Sigmoid colon (tissue), 4 donors: ENCODE measurements at regions not wholly inside any gene's neighbourhood (a gene's known extent, or its start where the extent isn't known, plus 50 kb on each side); places are given as distances from the start of the nearest gene placed in this dataset.

Experiments used
- EP300 ChIP-seq, 4 donors: sonication (generic); formaldehyde crosslinking; IDR thresholded peaks; one replicate each; pipeline ENCODE4 v1.6.1; 2017; ENCODE audit warnings: antibody characterized with exemption in 4 of 4
- POLR2A ChIP-seq, 2 donors: fragments of 450-650 bp; IDR thresholded peaks; one replicate each; pipeline ENCODE4 v1.6.1; 2016; ENCODE audit warnings: antibody characterized with exemption in 2 of 2, mild to moderate bottlenecking in 2 of 2, moderate library complexity in 2 of 2
- POLR2AphosphoS5 ChIP-seq, 4 donors: sonication (generic); formaldehyde crosslinking; IDR thresholded peaks; one replicate each; pipeline ENCODE4 v1.6.1; 2017; ENCODE audit warnings: antibody characterized with exemption in 4 of 4
- TF ChIP-seq, protein P1 (sequence below), 4 experiments: fragments of 450-650 bp in 3 of 4; fragments of 200-600 bp in 1 of 4; IDR thresholded peaks; one replicate each; pipeline ENCODE4 v1.5.1; 2016 to 2019; ENCODE audit warnings: antibody characterized with exemption in 4 of 4, mild to moderate bottlenecking in 3 of 4, moderate library complexity in 2 of 4

DNA sequence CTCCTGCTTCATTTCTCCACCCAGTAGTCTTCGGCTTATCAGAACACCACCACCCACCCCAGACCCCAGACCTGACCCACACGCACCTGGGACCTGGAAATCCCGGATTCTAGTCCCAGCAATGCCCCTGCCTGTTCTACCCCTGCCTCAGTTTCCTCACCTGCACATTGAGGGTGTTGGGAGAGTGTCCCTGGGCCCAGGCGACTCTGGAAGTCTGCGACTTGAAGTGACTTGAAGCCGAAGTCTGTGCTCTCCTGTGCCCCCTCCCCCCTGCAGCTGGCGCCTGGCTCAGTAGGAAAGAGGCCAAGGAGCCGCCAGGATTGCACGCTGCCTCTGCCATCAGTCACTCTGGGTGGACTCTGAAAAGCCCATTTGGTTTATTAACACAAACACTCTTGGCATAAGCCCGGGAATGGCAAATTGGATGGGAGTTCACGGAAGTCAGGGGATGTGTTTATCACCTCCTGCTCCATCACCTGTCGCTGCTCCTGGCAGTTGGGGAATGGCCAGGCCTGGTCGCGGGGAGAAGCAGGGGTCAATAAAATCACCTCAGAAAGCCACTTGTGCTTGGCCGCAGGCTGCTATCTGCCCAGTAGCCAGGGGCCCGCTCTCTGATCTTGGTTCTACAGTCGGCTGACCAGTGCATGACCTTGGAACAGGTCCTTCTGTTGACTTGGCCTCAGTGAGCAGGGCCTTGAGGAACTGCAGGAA lies 132.7 kb downstream of the ACTL8 start:
- TF ChIP-seq, protein P1, sequence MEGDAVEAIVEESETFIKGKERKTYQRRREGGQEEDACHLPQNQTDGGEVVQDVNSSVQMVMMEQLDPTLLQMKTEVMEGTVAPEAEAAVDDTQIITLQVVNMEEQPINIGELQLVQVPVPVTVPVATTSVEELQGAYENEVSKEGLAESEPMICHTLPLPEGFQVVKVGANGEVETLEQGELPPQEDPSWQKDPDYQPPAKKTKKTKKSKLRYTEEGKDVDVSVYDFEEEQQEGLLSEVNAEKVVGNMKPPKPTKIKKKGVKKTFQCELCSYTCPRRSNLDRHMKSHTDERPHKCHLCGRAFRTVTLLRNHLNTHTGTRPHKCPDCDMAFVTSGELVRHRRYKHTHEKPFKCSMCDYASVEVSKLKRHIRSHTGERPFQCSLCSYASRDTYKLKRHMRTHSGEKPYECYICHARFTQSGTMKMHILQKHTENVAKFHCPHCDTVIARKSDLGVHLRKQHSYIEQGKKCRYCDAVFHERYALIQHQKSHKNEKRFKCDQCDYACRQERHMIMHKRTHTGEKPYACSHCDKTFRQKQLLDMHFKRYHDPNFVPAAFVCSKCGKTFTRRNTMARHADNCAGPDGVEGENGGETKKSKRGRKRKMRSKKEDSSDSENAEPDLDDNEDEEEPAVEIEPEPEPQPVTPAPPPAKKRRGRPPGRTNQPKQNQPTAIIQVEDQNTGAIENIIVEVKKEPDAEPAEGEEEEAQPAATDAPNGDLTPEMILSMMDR (IDR thresholded peaks at IDR 0.05) = no peak
- no peak for TF ChIP-seq EP300 (IDR thresholded peaks at IDR 0.05)
- TF ChIP-seq POLR2A (IDR thresholded peaks at IDR 0.05) = no peak
- TF ChIP-seq POLR2AphosphoS5 (IDR thresholded peaks at IDR 0.05) = no peak
